WTC11 (cell line): ENCODE measurements at regions not wholly inside any gene's neighbourhood (a gene's known extent, or its start where the extent isn't known, plus 50 kb on each side); places are given as distances from the start of the nearest gene placed in this dataset.
A peak's percentile ranks its signal among the peaks of the same experiment; 100 is the strongest.

Source experiments
- ARID4B ChIP-seq: sonication (generic); formaldehyde crosslinking; IDR thresholded peaks from 2 replicates; pipeline ENCODE4 v1.8.0; 2023; ENCODE audit warnings: missing genetic modification reagents, mild to moderate bottlenecking, borderline replicate concordance
- CDX4 ChIP-seq: fragments of 250-450 bp; sonication (Bioruptor Pico); IDR thresholded peaks from 2 replicates; pipeline ENCODE4 v1.9.0; 2021; ENCODE audit warnings: moderate library complexity, mild to moderate bottlenecking, inconsistent platforms, borderline replicate concordance
- CREB1 ChIP-seq: sonication (generic); formaldehyde crosslinking; IDR thresholded peaks from 2 replicates; pipeline ENCODE4 v1.8.0; 2023; ENCODE audit warnings: mild to moderate bottlenecking, missing genetic modification reagents
- CTCF ChIP-seq: fragments of 200-600 bp; IDR thresholded peaks from 2 replicates; pipeline ENCODE4 v1.8.0; 2022; ENCODE audit warnings: antibody characterized with exemption
- ELF4 ChIP-seq: sonication (generic); formaldehyde crosslinking; IDR thresholded peaks from 2 replicates; pipeline ENCODE4 v1.8.1; 2022; ENCODE audit warnings: low read depth, mild to moderate bottlenecking, moderate library complexity, missing genetic modification reagents
- ESRRA ChIP-seq: sonication (generic); formaldehyde crosslinking; IDR thresholded peaks from 2 replicates; pipeline ENCODE4 v1.8.1; 2022; ENCODE audit warnings: mild to moderate bottlenecking, missing genetic modification reagents, borderline replicate concordance
- ETV6 ChIP-seq: sonication (generic); formaldehyde crosslinking; IDR thresholded peaks from 2 replicates; pipeline ENCODE4 v1.8.1; 2022; ENCODE audit warnings: mild to moderate bottlenecking, missing genetic modification reagents
- FOXP1 ChIP-seq: sonication (generic); formaldehyde crosslinking; IDR thresholded peaks from 2 replicates; pipeline ENCODE4 v1.8.0; 2022; ENCODE audit warnings: missing genetic modification reagents, mild to moderate bottlenecking, moderate library complexity, borderline replicate concordance
- FOXP4 ChIP-seq: sonication (generic); formaldehyde crosslinking; IDR thresholded peaks from 2 replicates; pipeline ENCODE4 v1.8.0; 2022; ENCODE audit warnings: mild to moderate bottlenecking, missing genetic modification reagents
- GABPB1 ChIP-seq: sonication (generic); formaldehyde crosslinking; IDR thresholded peaks from 2 replicates; pipeline ENCODE4 v1.8.1; 2023; ENCODE audit warnings: mild to moderate bottlenecking, missing genetic modification reagents
- MAX ChIP-seq: sonication (generic); formaldehyde crosslinking; IDR thresholded peaks from 2 replicates; pipeline ENCODE4 v1.8.0; 2022; ENCODE audit warnings: mild to moderate bottlenecking, missing genetic modification reagents
- MYBL2 ChIP-seq: sonication (generic); formaldehyde crosslinking; IDR thresholded peaks from 2 replicates; pipeline ENCODE4 v1.8.1; 2023; ENCODE audit warnings: mild to moderate bottlenecking, moderate library complexity, missing genetic modification reagents
- NR3C1 ChIP-seq: sonication (generic); formaldehyde crosslinking; conservative IDR thresholded peaks from 2 replicates; pipeline ENCODE4 v1.8.1; 2023; ENCODE audit warnings: low read depth, mild to moderate bottlenecking, missing genetic modification reagents
- PREB ChIP-seq: sonication (generic); formaldehyde crosslinking; IDR thresholded peaks from 2 replicates; pipeline ENCODE4 v1.8.1; 2022; ENCODE audit warnings: mild to moderate bottlenecking, missing genetic modification reagents, moderate library complexity, borderline replicate concordance
- PRRX2 ChIP-seq: fragments of 250-450 bp; sonication (Bioruptor Pico); IDR thresholded peaks from 2 replicates; pipeline ENCODE4 v1.8.0; 2021; ENCODE audit warnings: mild to moderate bottlenecking
- RELA ChIP-seq: sonication (generic); formaldehyde crosslinking; IDR thresholded peaks from 2 replicates; pipeline ENCODE4 v1.8.1; 2022; ENCODE audit warnings: missing genetic modification reagents, mild to moderate bottlenecking, borderline replicate concordance
- RORB ChIP-seq: fragments of 250-450 bp; sonication (Bioruptor Pico); IDR thresholded peaks from 2 replicates; pipeline ENCODE4 v1.9.0; 2021; ENCODE audit warnings: mild to moderate bottlenecking
- SMAD3 ChIP-seq: sonication (generic); formaldehyde crosslinking; IDR thresholded peaks from 2 replicates; pipeline ENCODE4 v1.8.0; 2022; ENCODE audit warnings: missing genetic modification reagents, mild to moderate bottlenecking, borderline replicate concordance
- SMAD4 ChIP-seq: sonication (generic); formaldehyde crosslinking; IDR thresholded peaks from 2 replicates; pipeline ENCODE4 v1.8.0; 2022; ENCODE audit warnings: mild to moderate bottlenecking, missing genetic modification reagents
- TCF7 ChIP-seq: sonication (generic); formaldehyde crosslinking; IDR thresholded peaks from 2 replicates; pipeline ENCODE4 v1.8.0; 2022; ENCODE audit warnings: mild to moderate bottlenecking, low read depth, missing genetic modification reagents, moderate library complexity
- USF2 ChIP-seq: sonication (generic); formaldehyde crosslinking; IDR thresholded peaks from 2 replicates; pipeline ENCODE4 v1.8.1; 2023; ENCODE audit warnings: mild to moderate bottlenecking, missing genetic modification reagents, moderate library complexity
- ZNF121 ChIP-seq: sonication (generic); formaldehyde crosslinking; IDR thresholded peaks from 2 replicates; pipeline ENCODE4 v1.8.0; 2023; ENCODE audit warnings: missing genetic modification reagents
- ZNF416 ChIP-seq: fragments of 250-450 bp; sonication (Bioruptor Pico); IDR thresholded peaks from 2 replicates; pipeline ENCODE4 v1.9.0; 2021; ENCODE audit warnings: mild to moderate bottlenecking, inconsistent platforms
- ZNF425 ChIP-seq: fragments of 250-450 bp; sonication (Bioruptor Pico); conservative IDR thresholded peaks from 2 replicates; pipeline ENCODE4 v1.9.0; 2021; ENCODE audit warnings: mild to moderate bottlenecking
- ZNF512 ChIP-seq: sonication (generic); formaldehyde crosslinking; IDR thresholded peaks from 2 replicates; pipeline ENCODE4 v1.8.1; 2022; ENCODE audit warnings: missing genetic modification reagents, borderline replicate concordance

GRCh38 chr6:93829009-93829408 is 409.6 kb upstream of the EPHA7 start (continued):
- TF ChIP-seq CDX4 (no peak), SMAD3 (CRISPR knock-in tag) (no peak), RELA (CRISPR knock-in tag) (no peak), FOXP4 (no peak), ZNF416 (peak; percentile 40; the same call in 1 of the 2 replicates), RORB (CRISPR knock-in tag) (no peak), ELF4 (CRISPR knock-in tag) (no peak), FOXP1 (no peak), NR3C1 (CRISPR knock-in tag) (no peak), ZNF512 (CRISPR knock-in tag) (no peak), ZNF121 (no peak), ZNF425 (CRISPR knock-in tag) (peak; percentile 80), PRRX2 (CRISPR knock-in tag) (peak; percentile 63; the same call in 1 of the 2 replicates), SMAD4 (CRISPR knock-in tag) (no peak), PREB (no peak), GABPB1 (CRISPR knock-in tag) (no peak), CTCF (no peak), CREB1 (CRISPR knock-in tag) (no peak), MAX (CRISPR knock-in tag) (no peak), MYBL2 (CRISPR knock-in tag) (no peak), ESRRA (CRISPR knock-in tag) (no peak), ARID4B (CRISPR knock-in tag) (no peak), TCF7 (CRISPR knock-in tag) (no peak), USF2 (no peak), ETV6 (CRISPR knock-in tag) (no peak)
